Small intestine (tissue), 7 donors: ENCODE measurements at regions not wholly inside any gene's neighbourhood (a gene's known extent, or its start where the extent isn't known, plus 50 kb on each side); places are given as distances from the start of the nearest gene placed in this dataset.

Source experiments
- DNase-seq, 2 donors: peaks; one replicate each; pipeline versions ENCODE4 v3.0.0 to v3.0.0-alpha.2; 2013
- FAIRE-seq: peaks from 2 replicates; lab custom pipeline; 2012; peaks lifted over from hg19 to GRCh38; lab: Jason Lieb, UNC
- H3K27ac ChIP-seq, 3 donors: one replicate each; pipeline ENCODE4 v1.5.1; 2013; ENCODE audit warnings: low read length in 2 of 3, mild to moderate bottlenecking in 2 of 3, control low read depth in 1 of 3, inconsistent platforms in 1 of 3, low read depth in 1 of 3, moderate library complexity in 1 of 3
- H3K27me3 ChIP-seq, 3 donors: one replicate each; pipeline ENCODE4 v1.6.1; 2013; ENCODE audit warnings: low read length in 3 of 3, inconsistent platforms in 1 of 3; ENCODE audit not compliant: control insufficient read depth in 3 of 3, insufficient read depth in 3 of 3
- H3K36me3 ChIP-seq, 3 donors: one replicate each; pipeline ENCODE4 v1.6.1; 2013; ENCODE audit warnings: low read length in 3 of 3, inconsistent platforms in 1 of 3, low read depth in 1 of 3, mild to moderate bottlenecking in 1 of 3, moderate library complexity in 1 of 3; ENCODE audit not compliant: control insufficient read depth in 3 of 3, insufficient read depth in 2 of 3
- H3K4me1 ChIP-seq, 3 donors: one replicate each; pipeline ENCODE4 v1.6.1; 2013; ENCODE audit warnings: low read length in 2 of 3, inconsistent platforms in 1 of 3, low read depth in 1 of 3, mild to moderate bottlenecking in 1 of 3, moderate library complexity in 1 of 3; ENCODE audit not compliant: control insufficient read depth in 3 of 3, insufficient read depth in 2 of 3
- H3K4me3 ChIP-seq, 3 donors: one replicate each; pipeline ENCODE4 v1.5.1; 2013; ENCODE audit warnings: low read length in 3 of 3, control low read depth in 1 of 3, inconsistent platforms in 1 of 3, low read depth in 1 of 3, mild to moderate bottlenecking in 1 of 3, moderate library complexity in 1 of 3
- H3K9me3 ChIP-seq, 2 donors: one replicate each; pipeline ENCODE4 v1.6.1; 2013; ENCODE audit warnings: low read depth in 1 of 2, low read length in 1 of 2; ENCODE audit not compliant: control insufficient read depth in 2 of 2, insufficient read depth in 1 of 2
- WGBS, 3 donors: extraction: QIAGEN DNeasy Blood & Tissue Kit; methylation state at CpG; one replicate each; pipeline ENCODE4 v1.1.7; 2013; 5-methylcytosine and 5-hydroxymethylcytosine counted together
- donor health status: healthy with polysubstance abuse.
- donor health status: control.
- donor health status: control.
- donor health status: Bipolar disorder and iron deficiency.
- donor health status: healthy.

- FAIRE-seq (no peak), DNase-seq (peak; percentile 39 to 54)
- WGBS, 3 donors: 75 to 83% (median 83%) methylated on average over 10 of the region's 10 CpGs
- Histone ChIP-seq H3K4me1 (peaks cover 0 to 24% (median 0%) of the 10 kb centered on the region in 3 donors), H3K36me3 (no peaks in the 10 kb centered on the region), H3K4me3 (no peak overlapping the region), H3K9me3 (no peaks in the 10 kb centered on the region), H3K27me3 (no peaks in the 10 kb centered on the region), H3K27ac (no peak overlapping the region)
These were observed 134.7 kb upstream of the ZNF608 start for GRCh38 chr5:124880903-124881697.

DNA sequence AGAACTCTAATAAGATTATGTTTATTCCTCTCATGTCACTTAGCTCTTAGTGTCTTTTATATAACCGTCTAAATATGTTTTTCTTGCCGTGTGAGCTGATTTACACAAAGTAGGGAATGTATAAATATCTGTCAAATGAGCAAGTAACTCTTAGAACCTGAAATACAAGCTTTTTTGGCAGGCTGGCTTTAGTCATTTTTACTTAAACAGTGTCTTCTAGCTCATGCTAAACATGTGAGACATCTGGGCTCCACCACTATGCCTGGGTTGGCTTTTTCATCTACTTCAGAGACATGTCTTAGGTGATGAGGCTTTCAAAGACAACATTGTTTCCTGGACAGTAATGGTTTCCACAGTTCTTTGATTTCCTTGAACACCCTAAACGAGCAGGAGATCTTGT lies 137.2 kb upstream of the ZNF608 start:
- DNase-seq: peak in 1 of 2 donors; percentile 16
- FAIRE-seq: no peak
- 47 to 63% (median 53%) methylated on average over 3 of the region's 3 CpGs for WGBS, 3 donors

GRCh38 chr5:124884114-124884513 lies 137.7 kb upstream of the ZNF608 start:
- H3K4me3 ChIP-seq: no peak overlapping the region
- peaks cover 0 to 32% (median 4%) of the 10 kb centered on the region in 3 donors for H3K4me1 ChIP-seq
- no peaks in the 10 kb centered on the region for H3K36me3 ChIP-seq
- no peak overlapping the region for H3K27ac ChIP-seq
- whole genome bisulfite sequencing, 3 donors: 21 to 54% (median 28%) methylated on average over 6 of the region's 6 CpGs
- H3K9me3 ChIP-seq: no peaks in the 10 kb centered on the region
- peak; percentile 5 for FAIRE-seq
- no peaks in the 10 kb centered on the region for H3K27me3 ChIP-seq
- peak; percentile 35 to 36 for DNase-seq

More for the DNA sequence above, 137.2 kb upstream of the ZNF608 start:
- H3K4me3 ChIP-seq: no peak overlapping the region
- H3K4me1 ChIP-seq: peaks cover 0 to 28% (median under 1%) of the 10 kb centered on the region in 3 donors
- no peak overlapping the region for H3K27ac ChIP-seq
- no peaks in the 10 kb centered on the region for H3K36me3 ChIP-seq
- no peaks in the 10 kb centered on the region for H3K27me3 ChIP-seq
- H3K9me3 ChIP-seq: no peaks in the 10 kb centered on the region

- Histone ChIP-seq H3K36me3 (no peaks in the 10 kb centered on the region), H3K27ac (no peak overlapping the region), H3K27me3 (no peaks in the 10 kb centered on the region), H3K4me1 (peaks cover 0 to 37% (median 7%) of the 10 kb centered on the region in 3 donors), H3K9me3 (no peaks in the 10 kb centered on the region), H3K4me3 (no peak overlapping the region)
- WGBS, 3 donors: 90 to 96% (median 95%) methylated on average over 2 of the region's 2 CpGs
- DNase-seq (no peak), FAIRE-seq (no peak)
These were observed 139.1 kb upstream of the ZNF608 start for GRCh38 chr5:124885490-124885889.

GRCh38 chr5:124887223-124887622 lies 140.8 kb upstream of the ZNF608 start:
- Histone ChIP-seq H3K9me3 (no peaks in the 10 kb centered on the region), H3K27ac (peak overlapping the region in 1 of 3 donors; percentile 91), H3K36me3 (no peaks in the 10 kb centered on the region), H3K4me3 (no peak overlapping the region), H3K27me3 (no peaks in the 10 kb centered on the region), H3K4me1 (peaks cover 0 to 31% (median 7%) of the 10 kb centered on the region in 3 donors)
- WGBS, 3 donors: 70 to 84% (median 72%) methylated on average over 2 of the region's 2 CpGs
- no peak for FAIRE-seq
- no peak for DNase-seq

DNA sequence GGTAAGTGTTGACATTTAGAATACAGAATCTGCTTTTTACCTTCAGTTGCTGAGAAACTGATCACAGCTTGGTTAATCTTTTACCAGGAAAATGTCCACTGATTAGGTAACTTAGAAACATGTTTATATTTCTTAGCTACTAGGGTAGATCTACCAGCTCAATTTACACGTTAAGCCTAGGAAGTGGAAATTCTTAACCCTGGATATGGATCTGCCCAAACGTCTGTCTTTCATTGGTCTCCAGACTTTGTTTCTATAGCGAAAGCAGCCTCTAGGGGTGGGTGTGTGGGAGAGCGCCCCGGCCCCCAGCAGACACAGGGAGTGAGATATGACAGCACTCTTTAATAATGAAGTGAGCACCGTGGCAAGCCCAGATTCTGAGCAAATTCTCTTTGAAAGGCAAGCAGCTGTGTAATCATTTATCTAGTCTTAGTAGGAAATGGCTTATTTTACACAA lies 141.6 kb upstream of the ZNF608 start:
- FAIRE-seq: peak; percentile 26
- peaks cover 0 to 4% of the 10 kb centered on the region in 2 donors for H3K9me3 ChIP-seq
- DNase-seq: peak; percentile 65 to 83
- 7 to 48% (median 20%) methylated on average over 6 of the region's 6 CpGs for WGBS, 3 donors
- peak overlapping the region in 2 of 3 donors; percentile 14 to 37 for H3K4me3 ChIP-seq
- no peaks in the 10 kb centered on the region for H3K27me3 ChIP-seq
- no peaks in the 10 kb centered on the region for H3K36me3 ChIP-seq
- H3K27ac ChIP-seq: peak overlapping the region in 2 of 3 donors; percentile 64 to 91
- H3K4me1 ChIP-seq: peaks cover 0 to 30% (median 7%) of the 10 kb centered on the region in 3 donors

DNA sequence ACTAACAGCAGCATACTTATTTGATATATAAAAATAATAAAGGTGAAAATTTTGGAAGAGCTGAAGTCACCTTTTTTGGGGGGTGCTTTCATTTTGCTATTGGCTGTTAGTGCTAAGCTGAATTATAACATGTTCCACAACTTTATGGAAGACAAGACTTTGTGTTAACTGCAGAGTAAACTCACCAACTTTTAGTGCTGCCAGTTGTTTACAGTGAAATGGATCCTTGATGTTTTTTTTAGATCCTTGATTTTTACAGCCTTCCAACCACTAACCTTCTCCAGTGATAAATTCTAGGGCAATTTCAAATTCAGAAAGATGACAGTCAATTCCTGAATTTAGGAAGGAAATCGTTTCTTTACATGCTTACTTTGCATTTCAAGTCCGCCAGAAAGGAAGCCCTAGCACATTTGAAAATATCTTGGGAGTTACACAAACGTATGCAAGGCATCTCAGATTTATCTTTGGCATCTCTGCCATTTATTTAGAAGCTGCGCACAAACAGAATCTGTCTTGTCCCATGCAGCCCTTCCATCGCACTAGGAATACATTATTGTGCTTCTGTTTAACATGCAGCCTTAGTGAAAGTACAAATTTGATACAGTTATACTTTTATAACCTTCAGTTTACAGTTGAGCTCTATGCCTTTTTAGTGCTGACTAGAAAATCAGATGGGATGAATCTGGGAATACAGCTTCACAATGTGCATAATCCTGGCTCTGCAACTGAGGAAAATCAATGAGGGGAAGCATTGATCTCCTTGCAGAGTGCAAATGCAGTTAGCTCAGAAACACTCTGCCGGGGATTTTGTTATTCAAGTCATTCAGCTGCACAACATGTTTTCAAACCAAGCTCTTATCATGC lies 142.4 kb upstream of the ZNF608 start:
- H3K27ac ChIP-seq: peak overlapping the region in 1 of 3 donors; percentile 91
- DNase-seq: no peak
- FAIRE-seq: no peak
- WGBS, 3 donors: 31 to 56% (median 43%) methylated on average over 6 of the region's 6 CpGs
- no peaks in the 10 kb centered on the region for H3K36me3 ChIP-seq
- peaks cover 0 to 7% of the 10 kb centered on the region in 2 donors for H3K9me3 ChIP-seq
- no peak overlapping the region for H3K4me3 ChIP-seq
- no peaks in the 10 kb centered on the region for H3K27me3 ChIP-seq
- peaks cover 0 to 25% (median 7%) of the 10 kb centered on the region in 3 donors for H3K4me1 ChIP-seq

DNA sequence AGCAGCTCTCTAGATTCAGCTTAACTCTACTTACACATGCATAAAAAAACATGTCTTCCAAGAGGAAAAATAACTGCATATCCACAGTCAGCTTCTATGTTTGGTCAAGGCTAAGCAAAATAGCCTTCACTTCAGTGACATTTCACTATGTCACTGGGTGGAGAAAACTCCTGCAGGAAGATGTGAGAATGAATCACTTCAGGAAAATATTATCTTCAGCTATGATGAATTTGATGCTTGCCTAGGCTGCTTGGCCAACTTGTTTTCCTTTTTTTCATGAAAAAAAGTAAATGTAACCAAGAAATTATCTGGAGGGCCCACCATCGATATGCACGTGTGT lies 143.0 kb upstream of the ZNF608 start:
- H3K27ac ChIP-seq: peak overlapping the region in 1 of 3 donors; percentile 91
- H3K9me3 ChIP-seq: peaks cover 0 to 7% of the 10 kb centered on the region in 2 donors
- no peaks in the 10 kb centered on the region for H3K27me3 ChIP-seq
- H3K4me1 ChIP-seq: peaks cover 0 to 24% (median 7%) of the 10 kb centered on the region in 3 donors
- 77 to 87% (median 81%) methylated on average over 2 of the region's 2 CpGs for WGBS, 3 donors
- H3K36me3 ChIP-seq: no peaks in the 10 kb centered on the region
- H3K4me3 ChIP-seq: no peak overlapping the region
- no peak for FAIRE-seq
- no peak for DNase-seq
